ENCODE measurements at regions not wholly inside any gene's neighbourhood (a gene's known extent, or its start where the extent isn't known, plus 50 kb on each side); places are given as distances from the start of the nearest gene placed in this dataset.

DNA sequence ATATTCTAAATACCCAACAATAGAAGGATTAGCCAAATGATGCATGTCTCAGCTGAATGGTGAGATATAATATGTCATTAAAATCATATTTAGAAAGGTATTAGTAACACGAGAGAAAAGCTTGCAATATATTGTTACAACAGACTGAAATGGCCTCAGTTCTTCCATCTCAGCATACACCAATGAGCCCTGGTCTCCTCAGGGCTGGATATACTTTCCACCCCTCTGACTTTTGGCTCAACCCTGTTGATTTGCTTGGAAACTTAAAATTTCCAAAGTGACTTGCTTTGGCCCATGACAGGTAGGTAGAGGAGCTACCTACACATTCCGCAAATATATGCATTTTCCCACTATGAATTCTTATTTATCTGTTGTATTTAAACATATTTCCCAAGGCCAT is 908.1 kb upstream of the TMEM132C start:
- no peak for TF ChIP-seq GRHL2 (CRISPR knock-in tag; IDR thresholded peaks at IDR 0.05; ENCODE audit: insufficient replicate concordance, severe bottlenecking)
- TF ChIP-seq, protein P1, sequence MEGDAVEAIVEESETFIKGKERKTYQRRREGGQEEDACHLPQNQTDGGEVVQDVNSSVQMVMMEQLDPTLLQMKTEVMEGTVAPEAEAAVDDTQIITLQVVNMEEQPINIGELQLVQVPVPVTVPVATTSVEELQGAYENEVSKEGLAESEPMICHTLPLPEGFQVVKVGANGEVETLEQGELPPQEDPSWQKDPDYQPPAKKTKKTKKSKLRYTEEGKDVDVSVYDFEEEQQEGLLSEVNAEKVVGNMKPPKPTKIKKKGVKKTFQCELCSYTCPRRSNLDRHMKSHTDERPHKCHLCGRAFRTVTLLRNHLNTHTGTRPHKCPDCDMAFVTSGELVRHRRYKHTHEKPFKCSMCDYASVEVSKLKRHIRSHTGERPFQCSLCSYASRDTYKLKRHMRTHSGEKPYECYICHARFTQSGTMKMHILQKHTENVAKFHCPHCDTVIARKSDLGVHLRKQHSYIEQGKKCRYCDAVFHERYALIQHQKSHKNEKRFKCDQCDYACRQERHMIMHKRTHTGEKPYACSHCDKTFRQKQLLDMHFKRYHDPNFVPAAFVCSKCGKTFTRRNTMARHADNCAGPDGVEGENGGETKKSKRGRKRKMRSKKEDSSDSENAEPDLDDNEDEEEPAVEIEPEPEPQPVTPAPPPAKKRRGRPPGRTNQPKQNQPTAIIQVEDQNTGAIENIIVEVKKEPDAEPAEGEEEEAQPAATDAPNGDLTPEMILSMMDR (IDR thresholded peaks at IDR 0.05) = no peak
- TF ChIP-seq, protein P2, sequence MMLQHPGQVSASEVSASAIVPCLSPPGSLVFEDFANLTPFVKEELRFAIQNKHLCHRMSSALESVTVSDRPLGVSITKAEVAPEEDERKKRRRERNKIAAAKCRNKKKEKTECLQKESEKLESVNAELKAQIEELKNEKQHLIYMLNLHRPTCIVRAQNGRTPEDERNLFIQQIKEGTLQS (CRISPR knock-in tag; conservative IDR thresholded peaks at IDR 0.05) = no peak
- TF ChIP-seq, protein P3, sequence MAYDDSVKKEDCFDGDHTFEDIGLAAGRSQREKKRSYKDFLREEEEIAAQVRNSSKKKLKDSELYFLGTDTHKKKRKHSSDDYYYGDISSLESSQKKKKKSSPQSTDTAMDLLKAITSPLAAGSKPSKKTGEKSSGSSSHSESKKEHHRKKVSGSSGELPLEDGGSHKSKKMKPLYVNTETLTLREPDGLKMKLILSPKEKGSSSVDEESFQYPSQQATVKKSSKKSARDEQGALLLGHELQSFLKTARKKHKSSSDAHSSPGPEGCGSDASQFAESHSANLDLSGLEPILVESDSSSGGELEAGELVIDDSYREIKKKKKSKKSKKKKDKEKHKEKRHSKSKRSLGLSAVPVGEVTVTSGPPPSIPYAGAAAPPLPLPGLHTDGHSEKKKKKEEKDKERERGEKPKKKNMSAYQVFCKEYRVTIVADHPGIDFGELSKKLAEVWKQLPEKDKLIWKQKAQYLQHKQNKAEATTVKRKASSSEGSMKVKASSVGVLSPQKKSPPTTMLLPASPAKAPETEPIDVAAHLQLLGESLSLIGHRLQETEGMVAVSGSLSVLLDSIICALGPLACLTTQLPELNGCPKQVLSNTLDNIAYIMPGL (CRISPR knock-in tag; IDR thresholded peaks at IDR 0.05) = no peak
- TF ChIP-seq, protein P4, sequence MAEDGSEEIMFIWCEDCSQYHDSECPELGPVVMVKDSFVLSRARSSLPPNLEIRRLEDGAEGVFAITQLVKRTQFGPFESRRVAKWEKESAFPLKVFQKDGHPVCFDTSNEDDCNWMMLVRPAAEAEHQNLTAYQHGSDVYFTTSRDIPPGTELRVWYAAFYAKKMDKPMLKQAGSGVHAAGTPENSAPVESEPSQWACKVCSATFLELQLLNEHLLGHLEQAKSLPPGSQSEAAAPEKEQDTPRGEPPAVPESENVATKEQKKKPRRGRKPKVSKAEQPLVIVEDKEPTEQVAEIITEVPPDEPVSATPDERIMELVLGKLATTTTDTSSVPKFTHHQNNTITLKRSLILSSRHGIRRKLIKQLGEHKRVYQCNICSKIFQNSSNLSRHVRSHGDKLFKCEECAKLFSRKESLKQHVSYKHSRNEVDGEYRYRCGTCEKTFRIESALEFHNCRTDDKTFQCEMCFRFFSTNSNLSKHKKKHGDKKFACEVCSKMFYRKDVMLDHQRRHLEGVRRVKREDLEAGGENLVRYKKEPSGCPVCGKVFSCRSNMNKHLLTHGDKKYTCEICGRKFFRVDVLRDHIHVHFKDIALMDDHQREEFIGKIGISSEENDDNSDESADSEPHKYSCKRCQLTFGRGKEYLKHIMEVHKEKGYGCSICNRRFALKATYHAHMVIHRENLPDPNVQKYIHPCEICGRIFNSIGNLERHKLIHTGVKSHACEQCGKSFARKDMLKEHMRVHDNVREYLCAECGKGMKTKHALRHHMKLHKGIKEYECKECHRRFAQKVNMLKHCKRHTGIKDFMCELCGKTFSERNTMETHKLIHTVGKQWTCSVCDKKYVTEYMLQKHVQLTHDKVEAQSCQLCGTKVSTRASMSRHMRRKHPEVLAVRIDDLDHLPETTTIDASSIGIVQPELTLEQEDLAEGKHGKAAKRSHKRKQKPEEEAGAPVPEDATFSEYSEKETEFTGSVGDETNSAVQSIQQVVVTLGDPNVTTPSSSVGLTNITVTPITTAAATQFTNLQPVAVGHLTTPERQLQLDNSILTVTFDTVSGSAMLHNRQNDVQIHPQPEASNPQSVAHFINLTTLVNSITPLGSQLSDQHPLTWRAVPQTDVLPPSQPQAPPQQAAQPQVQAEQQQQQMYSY (CRISPR knock-in tag; IDR thresholded peaks at IDR 0.05) = no peak
- no peak for TF ChIP-seq EMX1 (CRISPR knock-in tag; IDR thresholded peaks at IDR 0.05)
- TF ChIP-seq TCF7 (CRISPR knock-in tag; IDR thresholded peaks at IDR 0.05; ENCODE audit: low read depth) = no peak
- TF ChIP-seq, protein P5, sequence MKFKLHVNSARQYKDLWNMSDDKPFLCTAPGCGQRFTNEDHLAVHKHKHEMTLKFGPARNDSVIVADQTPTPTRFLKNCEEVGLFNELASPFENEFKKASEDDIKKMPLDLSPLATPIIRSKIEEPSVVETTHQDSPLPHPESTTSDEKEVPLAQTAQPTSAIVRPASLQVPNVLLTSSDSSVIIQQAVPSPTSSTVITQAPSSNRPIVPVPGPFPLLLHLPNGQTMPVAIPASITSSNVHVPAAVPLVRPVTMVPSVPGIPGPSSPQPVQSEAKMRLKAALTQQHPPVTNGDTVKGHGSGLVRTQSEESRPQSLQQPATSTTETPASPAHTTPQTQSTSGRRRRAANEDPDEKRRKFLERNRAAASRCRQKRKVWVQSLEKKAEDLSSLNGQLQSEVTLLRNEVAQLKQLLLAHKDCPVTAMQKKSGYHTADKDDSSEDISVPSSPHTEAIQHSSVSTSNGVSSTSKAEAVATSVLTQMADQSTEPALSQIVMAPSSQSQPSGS (CRISPR knock-in tag; IDR thresholded peaks at IDR 0.05; ENCODE audit: borderline replicate concordance, low read depth) = no peak
- TF ChIP-seq, protein P6, sequence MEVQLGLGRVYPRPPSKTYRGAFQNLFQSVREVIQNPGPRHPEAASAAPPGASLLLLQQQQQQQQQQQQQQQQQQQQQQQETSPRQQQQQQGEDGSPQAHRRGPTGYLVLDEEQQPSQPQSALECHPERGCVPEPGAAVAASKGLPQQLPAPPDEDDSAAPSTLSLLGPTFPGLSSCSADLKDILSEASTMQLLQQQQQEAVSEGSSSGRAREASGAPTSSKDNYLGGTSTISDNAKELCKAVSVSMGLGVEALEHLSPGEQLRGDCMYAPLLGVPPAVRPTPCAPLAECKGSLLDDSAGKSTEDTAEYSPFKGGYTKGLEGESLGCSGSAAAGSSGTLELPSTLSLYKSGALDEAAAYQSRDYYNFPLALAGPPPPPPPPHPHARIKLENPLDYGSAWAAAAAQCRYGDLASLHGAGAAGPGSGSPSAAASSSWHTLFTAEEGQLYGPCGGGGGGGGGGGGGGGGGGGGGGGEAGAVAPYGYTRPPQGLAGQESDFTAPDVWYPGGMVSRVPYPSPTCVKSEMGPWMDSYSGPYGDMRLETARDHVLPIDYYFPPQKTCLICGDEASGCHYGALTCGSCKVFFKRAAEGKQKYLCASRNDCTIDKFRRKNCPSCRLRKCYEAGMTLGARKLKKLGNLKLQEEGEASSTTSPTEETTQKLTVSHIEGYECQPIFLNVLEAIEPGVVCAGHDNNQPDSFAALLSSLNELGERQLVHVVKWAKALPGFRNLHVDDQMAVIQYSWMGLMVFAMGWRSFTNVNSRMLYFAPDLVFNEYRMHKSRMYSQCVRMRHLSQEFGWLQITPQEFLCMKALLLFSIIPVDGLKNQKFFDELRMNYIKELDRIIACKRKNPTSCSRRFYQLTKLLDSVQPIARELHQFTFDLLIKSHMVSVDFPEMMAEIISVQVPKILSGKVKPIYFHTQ (CRISPR knock-in tag; IDR thresholded peaks at IDR 0.05) = no peak
- TF ChIP-seq NR3C1 (CRISPR knock-in tag; conservative IDR thresholded peaks at IDR 0.05; ENCODE audit: low read depth) = no peak
- TF ChIP-seq ZNF232 (CRISPR knock-in tag; IDR thresholded peaks at IDR 0.05) = no peak
- TF ChIP-seq ZNF423 (CRISPR knock-in tag; IDR thresholded peaks at IDR 0.05) = no peak
- no peak for TF ChIP-seq JUN (CRISPR knock-in tag; IDR thresholded peaks at IDR 0.05)
